ENCODE measurements at regions not wholly inside any gene's neighbourhood (a gene's known extent, or its start where the extent isn't known, plus 50 kb on each side); places are given as distances from the start of the nearest gene placed in this dataset.

DNA sequence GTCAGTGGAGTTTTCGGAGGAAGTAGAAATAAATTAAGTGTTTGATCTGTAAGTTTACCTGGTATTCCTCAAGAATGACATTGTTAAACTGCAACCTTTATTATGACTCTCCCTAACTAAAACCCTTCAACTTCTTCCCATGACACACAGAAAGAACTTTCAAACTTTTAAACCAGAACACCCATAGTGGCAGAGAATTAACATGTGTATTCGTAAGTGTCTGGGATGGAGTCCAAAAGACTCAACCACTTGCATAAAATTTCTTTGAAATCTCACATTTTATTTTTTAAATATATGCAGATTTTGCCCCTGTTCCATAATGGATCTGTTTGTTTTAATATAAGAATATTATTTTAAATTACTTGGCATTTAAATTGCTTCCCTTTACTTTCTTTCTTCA lies 54.6 kb upstream of the PLXNA4 start:
- Histone ChIP-seq H2AFZ (ENCODE audit: low read depth, low read length) (no peak overlapping the region), H3K4me3 (ENCODE audit: low read length) (no peak overlapping the region), H3K27me3 (ENCODE audit: insufficient read depth, low read length) (no peaks in the 10 kb centered on the region), H3K4me1 (ENCODE audit: insufficient read depth, low read length) (no peaks in the 10 kb centered on the region), H3K36me3 (ENCODE audit: insufficient read depth, low read length) (no peaks in the 10 kb centered on the region), H3K9me3 (ENCODE audit: low read length) (no peaks in the 10 kb centered on the region)
